ENCODE measurements at regions not wholly inside any gene's neighbourhood (a gene's known extent, or its start where the extent isn't known, plus 50 kb on each side); places are given as distances from the start of the nearest gene placed in this dataset.
A peak's percentile ranks its signal among the peaks of the same experiment; 100 is the strongest.

GRCh38 chr4:123619895-123620294, 223.3 kb downstream of the SPRY1 start:
- no peaks in the 10 kb centered on the region for H3K36me3 ChIP-seq
- TF ChIP-seq POLR2A (IDR thresholded peaks at IDR 0.05), result no peak
- TF ChIP-seq CTCF (IDR thresholded peaks at IDR 0.05 in 8 of 11, conservative IDR thresholded peaks at IDR 0.05 in 3 of 11), result no peak
- no peak for TF ChIP-seq POLR2AphosphoS5 (IDR thresholded peaks at IDR 0.05)
- H3K4me3 ChIP-seq, result no peak overlapping the region
- DNase-seq, result no peak
- no peak overlapping the region for H3K27ac ChIP-seq
- no peaks in the 10 kb centered on the region for H3K9me3 ChIP-seq
- intact Hi-C loops (cut with DNase I; ENCODE audit: low total_unique reads), result no loop called here
- no peaks in the 10 kb centered on the region for H3K27me3 ChIP-seq (replicated peaks in 1 of 7)
- peaks cover 11 to 39% (median 23%) of the 10 kb centered on the region in 6 donors for H3K4me1 ChIP-seq

GRCh38 chr4:123621072-123621705, 224.6 kb downstream of the SPRY1 start:
- Histone ChIP-seq H3K4me1 (peaks cover 11 to 36% (median 23%) of the 10 kb centered on the region in 6 donors), H3K4me3 (no peak overlapping the region), H3K27ac (peak overlapping the region in 6 of 8 donors; percentile 29 to 63 (median 52)), H3K36me3 (no peaks in the 10 kb centered on the region), H3K27me3 (replicated peaks in 1 of 7) (no peaks in the 10 kb centered on the region), H3K9me3 (no peaks in the 10 kb centered on the region)
- intact Hi-C loops (cut with DNase I; ENCODE audit: low total_unique reads), result no loop called here
- WGBS, 5 donors, result 23 to 32% (median 28%) methylated on average over 5 of the region's 5 CpGs
- TF ChIP-seq POLR2A (IDR thresholded peaks at IDR 0.05), result no peak
- DNase-seq, result no peak

- TF ChIP-seq POLR2A (IDR thresholded peaks at IDR 0.05), result no peak
- no peak for TF ChIP-seq CTCF (IDR thresholded peaks at IDR 0.05 in 8 of 11, conservative IDR thresholded peaks at IDR 0.05 in 3 of 11)
- no peak for TF ChIP-seq POLR2AphosphoS5 (IDR thresholded peaks at IDR 0.05)
- Histone ChIP-seq H3K9me3 (no peaks in the 10 kb centered on the region), H3K4me3 (no peak overlapping the region), H3K27me3 (replicated peaks in 1 of 7) (no peaks in the 10 kb centered on the region), H3K27ac (no peak overlapping the region), H3K36me3 (no peaks in the 10 kb centered on the region), H3K4me1 (peaks cover 0 to 23% (median 11%) of the 10 kb centered on the region in 6 donors)
- intact Hi-C loops (cut with DNase I; ENCODE audit: low total_unique reads), result no loop called here
- WGBS, 5 donors, result 89 to 95% (median 89%) methylated on average over 1 of the region's 1 CpG
- DNase-seq, result no peak
These were observed 226.0 kb downstream of the SPRY1 start for GRCh38 chr4:123622572-123622971.

- Histone ChIP-seq H3K4me1 (peaks cover 0 to 13% (median 9%) of the 10 kb centered on the region in 6 donors), H3K9me3 (no peaks in the 10 kb centered on the region), H3K4me3 (no peak overlapping the region), H3K36me3 (no peaks in the 10 kb centered on the region), H3K27ac (no peak overlapping the region), H3K27me3 (replicated peaks in 1 of 7) (no peaks in the 10 kb centered on the region)
- DNase-seq, result no peak
- no peak for TF ChIP-seq CTCF (IDR thresholded peaks at IDR 0.05 in 8 of 11, conservative IDR thresholded peaks at IDR 0.05 in 3 of 11)
- no peak for TF ChIP-seq POLR2AphosphoS5 (IDR thresholded peaks at IDR 0.05)
- no peak for TF ChIP-seq POLR2A (IDR thresholded peaks at IDR 0.05)
- intact Hi-C loops (cut with DNase I; ENCODE audit: low total_unique reads), result no loop called here
- WGBS, 5 donors, result 55 to 75% (median 56%) methylated on average over 1 of the region's 1 CpG
These were observed 227.0 kb downstream of the SPRY1 start for GRCh38 chr4:123623611-123624010.
